ENCODE measurements at regions not wholly inside any gene's neighbourhood (a gene's known extent, or its start where the extent isn't known, plus 50 kb on each side); places are given as distances from the start of the nearest gene placed in this dataset.
A peak's percentile ranks its signal among the peaks of the same experiment; 100 is the strongest.

DNA sequence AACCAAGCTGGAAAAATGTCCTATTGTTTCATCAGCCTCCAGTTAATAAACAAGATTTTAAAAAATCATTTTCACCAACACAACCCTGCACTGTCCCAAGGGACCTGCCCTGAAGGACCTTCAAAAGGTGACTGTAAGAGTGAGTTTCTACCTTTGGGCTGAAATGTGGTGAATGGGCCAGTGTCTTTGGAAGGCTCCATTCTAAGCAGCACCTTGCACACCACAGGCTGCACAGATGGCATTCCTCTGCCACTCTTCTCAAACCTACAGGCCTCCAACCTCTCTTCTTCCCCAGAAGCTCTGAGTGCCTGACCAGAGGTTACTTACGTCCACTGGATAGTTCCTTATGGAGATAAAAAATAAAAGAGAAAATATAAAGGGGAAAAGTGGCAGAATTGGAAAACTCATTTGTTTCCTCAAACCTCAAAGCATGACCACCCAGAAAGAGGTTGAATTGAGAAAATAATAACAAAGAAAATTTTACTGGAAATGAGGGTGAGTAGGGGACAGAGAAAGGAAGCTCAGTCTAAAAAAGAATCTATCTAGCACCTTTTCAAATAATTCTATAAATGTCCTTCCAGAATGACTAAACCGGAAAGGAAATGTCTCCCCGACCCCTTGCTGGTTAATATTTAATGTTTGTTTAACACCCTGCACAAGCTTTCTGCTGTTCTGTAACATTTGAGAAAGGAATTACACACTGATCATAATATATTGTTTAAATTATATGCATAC is 175.7 kb downstream of the METTL4 start:
- ATAC-seq: peak; percentile 30
- TF ChIP-seq, protein P1, sequence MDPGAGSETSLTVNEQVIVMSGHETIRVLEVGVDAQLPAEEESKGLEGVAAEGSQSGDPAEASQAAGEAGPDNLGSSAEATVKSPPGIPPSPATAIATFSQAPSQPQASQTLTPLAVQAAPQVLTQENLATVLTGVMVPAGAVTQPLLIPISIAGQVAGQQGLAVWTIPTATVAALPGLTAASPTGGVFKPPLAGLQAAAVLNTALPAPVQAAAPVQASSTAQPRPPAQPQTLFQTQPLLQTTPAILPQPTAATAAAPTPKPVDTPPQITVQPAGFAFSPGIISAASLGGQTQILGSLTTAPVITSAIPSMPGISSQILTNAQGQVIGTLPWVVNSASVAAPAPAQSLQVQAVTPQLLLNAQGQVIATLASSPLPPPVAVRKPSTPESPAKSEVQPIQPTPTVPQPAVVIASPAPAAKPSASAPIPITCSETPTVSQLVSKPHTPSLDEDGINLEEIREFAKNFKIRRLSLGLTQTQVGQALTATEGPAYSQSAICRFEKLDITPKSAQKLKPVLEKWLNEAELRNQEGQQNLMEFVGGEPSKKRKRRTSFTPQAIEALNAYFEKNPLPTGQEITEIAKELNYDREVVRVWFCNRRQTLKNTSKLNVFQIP (CRISPR knock-in tag; IDR thresholded peaks at IDR 0.05; ENCODE audit: borderline replicate concordance, low read depth): no peak
- TF ChIP-seq ZNF8 (CRISPR knock-in tag; IDR thresholded peaks at IDR 0.05): no peak
- no peak for TF ChIP-seq TCF4 (CRISPR knock-in tag; IDR thresholded peaks at IDR 0.05; ENCODE audit: borderline replicate concordance)
- TF ChIP-seq OSR1 (CRISPR knock-in tag; IDR thresholded peaks at IDR 0.05): no peak
- no peak for TF ChIP-seq PPARA (CRISPR knock-in tag; IDR thresholded peaks at IDR 0.05; ENCODE audit: borderline replicate concordance)

DNA sequence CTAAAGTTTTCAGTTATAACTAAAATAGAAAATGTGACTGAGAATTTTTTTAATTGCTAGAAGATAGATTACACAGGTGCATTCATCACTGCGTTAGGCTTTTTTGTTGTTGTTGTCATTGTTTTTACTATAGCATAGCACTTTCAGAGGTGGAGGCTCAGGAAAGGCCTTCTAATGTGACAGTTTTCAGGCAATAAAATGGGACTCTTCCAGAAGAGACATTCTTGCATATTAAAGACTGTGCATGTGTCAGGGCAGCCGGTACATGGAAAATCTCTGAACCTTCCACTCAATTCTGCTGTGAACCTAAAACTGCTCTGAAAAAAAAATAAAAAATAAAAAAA is 175.2 kb downstream of the METTL4 start:
- TF ChIP-seq OSR1 (CRISPR knock-in tag; IDR thresholded peaks at IDR 0.05) (no peak), RARB (CRISPR knock-in tag; IDR thresholded peaks at IDR 0.05) (no peak), BACH2 (CRISPR knock-in tag; IDR thresholded peaks at IDR 0.05; ENCODE audit: borderline replicate concordance) (no peak), TOX (CRISPR knock-in tag; IDR thresholded peaks at IDR 0.05; ENCODE audit: borderline replicate concordance) (no peak), ZC3H10 (CRISPR knock-in tag; IDR thresholded peaks at IDR 0.05) (no peak), ZFP3 (CRISPR knock-in tag; IDR thresholded peaks at IDR 0.05) (no peak), ARNTL (CRISPR knock-in tag; IDR thresholded peaks at IDR 0.05; ENCODE audit: borderline replicate concordance, low read depth) (no peak), PPARA (CRISPR knock-in tag; IDR thresholded peaks at IDR 0.05; ENCODE audit: borderline replicate concordance) (no peak), ZNF565 (CRISPR knock-in tag; conservative IDR thresholded peaks at IDR 0.05; ENCODE audit: low read depth) (no peak), ZNF8 (CRISPR knock-in tag; IDR thresholded peaks at IDR 0.05) (no peak), ESRRG (CRISPR knock-in tag; IDR thresholded peaks at IDR 0.05) (no peak), CSDC2 (CRISPR knock-in tag; IDR thresholded peaks at IDR 0.05) (no peak)
- TF ChIP-seq, protein P2, sequence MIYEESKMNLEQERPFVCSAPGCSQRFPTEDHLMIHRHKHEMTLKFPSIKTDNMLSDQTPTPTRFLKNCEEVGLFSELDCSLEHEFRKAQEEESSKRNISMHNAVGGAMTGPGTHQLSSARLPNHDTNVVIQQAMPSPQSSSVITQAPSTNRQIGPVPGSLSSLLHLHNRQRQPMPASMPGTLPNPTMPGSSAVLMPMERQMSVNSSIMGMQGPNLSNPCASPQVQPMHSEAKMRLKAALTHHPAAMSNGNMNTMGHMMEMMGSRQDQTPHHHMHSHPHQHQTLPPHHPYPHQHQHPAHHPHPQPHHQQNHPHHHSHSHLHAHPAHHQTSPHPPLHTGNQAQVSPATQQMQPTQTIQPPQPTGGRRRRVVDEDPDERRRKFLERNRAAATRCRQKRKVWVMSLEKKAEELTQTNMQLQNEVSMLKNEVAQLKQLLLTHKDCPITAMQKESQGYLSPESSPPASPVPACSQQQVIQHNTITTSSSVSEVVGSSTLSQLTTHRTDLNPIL (CRISPR knock-in tag; IDR thresholded peaks at IDR 0.05; ENCODE audit: low read depth): no peak
- TF ChIP-seq, protein P3, sequence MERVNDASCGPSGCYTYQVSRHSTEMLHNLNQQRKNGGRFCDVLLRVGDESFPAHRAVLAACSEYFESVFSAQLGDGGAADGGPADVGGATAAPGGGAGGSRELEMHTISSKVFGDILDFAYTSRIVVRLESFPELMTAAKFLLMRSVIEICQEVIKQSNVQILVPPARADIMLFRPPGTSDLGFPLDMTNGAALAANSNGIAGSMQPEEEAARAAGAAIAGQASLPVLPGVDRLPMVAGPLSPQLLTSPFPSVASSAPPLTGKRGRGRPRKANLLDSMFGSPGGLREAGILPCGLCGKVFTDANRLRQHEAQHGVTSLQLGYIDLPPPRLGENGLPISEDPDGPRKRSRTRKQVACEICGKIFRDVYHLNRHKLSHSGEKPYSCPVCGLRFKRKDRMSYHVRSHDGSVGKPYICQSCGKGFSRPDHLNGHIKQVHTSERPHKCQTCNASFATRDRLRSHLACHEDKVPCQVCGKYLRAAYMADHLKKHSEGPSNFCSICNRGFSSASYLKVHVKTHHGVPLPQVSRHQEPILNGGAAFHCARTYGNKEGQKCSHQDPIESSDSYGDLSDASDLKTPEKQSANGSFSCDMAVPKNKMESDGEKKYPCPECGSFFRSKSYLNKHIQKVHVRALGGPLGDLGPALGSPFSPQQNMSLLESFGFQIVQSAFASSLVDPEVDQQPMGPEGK (CRISPR knock-in tag; IDR thresholded peaks at IDR 0.05; ENCODE audit: borderline replicate concordance): no peak
- TF ChIP-seq, protein P4, sequence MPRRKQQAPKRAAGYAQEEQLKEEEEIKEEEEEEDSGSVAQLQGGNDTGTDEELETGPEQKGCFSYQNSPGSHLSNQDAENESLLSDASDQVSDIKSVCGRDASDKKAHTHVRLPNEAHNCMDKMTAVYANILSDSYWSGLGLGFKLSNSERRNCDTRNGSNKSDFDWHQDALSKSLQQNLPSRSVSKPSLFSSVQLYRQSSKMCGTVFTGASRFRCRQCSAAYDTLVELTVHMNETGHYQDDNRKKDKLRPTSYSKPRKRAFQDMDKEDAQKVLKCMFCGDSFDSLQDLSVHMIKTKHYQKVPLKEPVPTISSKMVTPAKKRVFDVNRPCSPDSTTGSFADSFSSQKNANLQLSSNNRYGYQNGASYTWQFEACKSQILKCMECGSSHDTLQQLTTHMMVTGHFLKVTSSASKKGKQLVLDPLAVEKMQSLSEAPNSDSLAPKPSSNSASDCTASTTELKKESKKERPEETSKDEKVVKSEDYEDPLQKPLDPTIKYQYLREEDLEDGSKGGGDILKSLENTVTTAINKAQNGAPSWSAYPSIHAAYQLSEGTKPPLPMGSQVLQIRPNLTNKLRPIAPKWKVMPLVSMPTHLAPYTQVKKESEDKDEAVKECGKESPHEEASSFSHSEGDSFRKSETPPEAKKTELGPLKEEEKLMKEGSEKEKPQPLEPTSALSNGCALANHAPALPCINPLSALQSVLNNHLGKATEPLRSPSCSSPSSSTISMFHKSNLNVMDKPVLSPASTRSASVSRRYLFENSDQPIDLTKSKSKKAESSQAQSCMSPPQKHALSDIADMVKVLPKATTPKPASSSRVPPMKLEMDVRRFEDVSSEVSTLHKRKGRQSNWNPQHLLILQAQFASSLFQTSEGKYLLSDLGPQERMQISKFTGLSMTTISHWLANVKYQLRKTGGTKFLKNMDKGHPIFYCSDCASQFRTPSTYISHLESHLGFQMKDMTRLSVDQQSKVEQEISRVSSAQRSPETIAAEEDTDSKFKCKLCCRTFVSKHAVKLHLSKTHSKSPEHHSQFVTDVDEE (CRISPR knock-in tag; IDR thresholded peaks at IDR 0.05): no peak
- TF ChIP-seq, protein P5, sequence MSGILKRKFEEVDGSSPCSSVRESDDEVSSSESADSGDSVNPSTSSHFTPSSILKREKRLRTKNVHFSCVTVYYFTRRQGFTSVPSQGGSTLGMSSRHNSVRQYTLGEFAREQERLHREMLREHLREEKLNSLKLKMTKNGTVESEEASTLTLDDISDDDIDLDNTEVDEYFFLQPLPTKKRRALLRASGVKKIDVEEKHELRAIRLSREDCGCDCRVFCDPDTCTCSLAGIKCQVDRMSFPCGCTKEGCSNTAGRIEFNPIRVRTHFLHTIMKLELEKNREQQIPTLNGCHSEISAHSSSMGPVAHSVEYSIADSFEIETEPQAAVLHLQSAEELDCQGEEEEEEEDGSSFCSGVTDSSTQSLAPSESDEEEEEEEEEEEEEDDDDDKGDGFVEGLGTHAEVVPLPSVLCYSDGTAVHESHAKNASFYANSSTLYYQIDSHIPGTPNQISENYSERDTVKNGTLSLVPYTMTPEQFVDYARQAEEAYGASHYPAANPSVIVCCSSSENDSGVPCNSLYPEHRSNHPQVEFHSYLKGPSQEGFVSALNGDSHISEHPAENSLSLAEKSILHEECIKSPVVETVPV (CRISPR knock-in tag; IDR thresholded peaks at IDR 0.05): no peak
- ATAC-seq: no peak

DNA sequence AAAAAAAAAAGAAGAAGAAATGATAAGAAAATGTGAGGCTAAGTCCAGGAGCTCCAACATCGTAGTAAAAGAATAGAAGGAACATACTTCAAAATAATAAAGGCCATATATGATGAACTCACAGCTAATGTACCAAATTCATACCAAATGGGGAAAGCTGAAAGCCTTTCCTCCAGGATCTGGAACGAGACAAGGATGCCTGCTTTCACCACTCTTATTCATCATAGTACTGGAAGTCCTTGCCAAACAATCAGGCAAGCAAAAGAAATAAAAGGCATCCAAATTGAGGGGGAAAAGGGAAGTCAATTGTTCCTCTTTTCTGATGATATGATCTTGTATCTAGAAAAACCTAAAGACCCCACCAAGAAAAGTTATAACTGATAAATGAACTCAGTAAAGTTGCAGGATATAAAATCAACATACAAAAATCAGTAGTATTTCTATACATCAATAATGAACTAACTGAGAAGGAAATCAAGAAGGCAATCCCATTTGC is 170.6 kb downstream of the METTL4 start:
- ATAC-seq: no peak
- no peak for TF ChIP-seq ZC3H10 (CRISPR knock-in tag; IDR thresholded peaks at IDR 0.05)
- no peak for TF ChIP-seq ZNF8 (CRISPR knock-in tag; IDR thresholded peaks at IDR 0.05)
- TF ChIP-seq TCF4 (CRISPR knock-in tag; IDR thresholded peaks at IDR 0.05; ENCODE audit: borderline replicate concordance): no peak
- TF ChIP-seq TOX (CRISPR knock-in tag; IDR thresholded peaks at IDR 0.05; ENCODE audit: borderline replicate concordance): no peak
- TF ChIP-seq OSR1 (CRISPR knock-in tag; IDR thresholded peaks at IDR 0.05): no peak
- TF ChIP-seq ZNF565 (CRISPR knock-in tag; conservative IDR thresholded peaks at IDR 0.05; ENCODE audit: low read depth): no peak

Measured in SK-N-SH treated with all-trans-retinoic acid at 6 μM for 48 hours (cell line).